ENCODE measurements at regions not wholly inside any gene's neighbourhood (a gene's known extent, or its start where the extent isn't known, plus 50 kb on each side); places are given as distances from the start of the nearest gene placed in this dataset.
"Not testable (repeated sequence)": the region's sequence is repeated elsewhere in the genome, so short reads cannot be mapped to it uniquely, and the experiment has no call there.

DNA sequence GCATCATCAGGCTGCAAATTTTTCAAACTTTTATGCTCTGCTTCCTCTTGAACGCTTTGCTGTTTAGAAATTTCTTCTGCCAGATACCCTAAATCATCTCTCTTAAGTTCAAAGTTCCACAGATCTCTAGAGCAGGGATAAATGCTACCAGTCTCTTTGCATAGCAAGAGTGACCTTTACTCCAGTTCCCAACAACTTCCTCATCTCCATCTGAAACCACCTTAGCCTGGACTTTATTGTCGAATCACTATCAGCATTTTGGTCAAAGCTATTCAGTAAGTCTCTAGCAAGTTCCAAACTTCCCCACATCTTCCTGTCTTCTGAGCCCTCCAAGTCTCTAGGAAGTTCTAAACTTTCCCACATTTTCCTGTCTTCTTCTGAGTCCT, 170.9 kb downstream of the MAIP1 start:
- TF ChIP-seq, protein P1, sequence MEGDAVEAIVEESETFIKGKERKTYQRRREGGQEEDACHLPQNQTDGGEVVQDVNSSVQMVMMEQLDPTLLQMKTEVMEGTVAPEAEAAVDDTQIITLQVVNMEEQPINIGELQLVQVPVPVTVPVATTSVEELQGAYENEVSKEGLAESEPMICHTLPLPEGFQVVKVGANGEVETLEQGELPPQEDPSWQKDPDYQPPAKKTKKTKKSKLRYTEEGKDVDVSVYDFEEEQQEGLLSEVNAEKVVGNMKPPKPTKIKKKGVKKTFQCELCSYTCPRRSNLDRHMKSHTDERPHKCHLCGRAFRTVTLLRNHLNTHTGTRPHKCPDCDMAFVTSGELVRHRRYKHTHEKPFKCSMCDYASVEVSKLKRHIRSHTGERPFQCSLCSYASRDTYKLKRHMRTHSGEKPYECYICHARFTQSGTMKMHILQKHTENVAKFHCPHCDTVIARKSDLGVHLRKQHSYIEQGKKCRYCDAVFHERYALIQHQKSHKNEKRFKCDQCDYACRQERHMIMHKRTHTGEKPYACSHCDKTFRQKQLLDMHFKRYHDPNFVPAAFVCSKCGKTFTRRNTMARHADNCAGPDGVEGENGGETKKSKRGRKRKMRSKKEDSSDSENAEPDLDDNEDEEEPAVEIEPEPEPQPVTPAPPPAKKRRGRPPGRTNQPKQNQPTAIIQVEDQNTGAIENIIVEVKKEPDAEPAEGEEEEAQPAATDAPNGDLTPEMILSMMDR (IDR thresholded peaks at IDR 0.05): not testable (repeated sequence)
- not testable (repeated sequence) for TF ChIP-seq POLR2A (IDR thresholded peaks at IDR 0.05)
